Neural cell (in vitro differentiated cells): ENCODE measurements at regions not wholly inside any gene's neighbourhood (a gene's known extent, or its start where the extent isn't known, plus 50 kb on each side); places are given as distances from the start of the nearest gene placed in this dataset.

Experiments
- H2AFZ ChIP-seq: fragments of 200-600, 300-800 bp; sonication (generic), shearing (Covaris generic); 2 replicates; pipeline ENCODE4 v1.6.0; 2014; ENCODE audit warnings: low read depth, mild to moderate bottlenecking, antibody characterized with exemption, low read length, moderate library complexity
- H3F3A ChIP-seq: fragments of 200-600 bp; shearing (Covaris generic); 2 replicates; pipeline ENCODE4 v1.6.1; 2016; ENCODE audit warnings: mild to moderate bottlenecking, moderate library complexity, mixed read lengths, antibody characterized with exemption, low read length; ENCODE audit not compliant: insufficient read depth, poor library complexity, severe bottlenecking
- H3K27ac ChIP-seq: fragments of 200-600, 300-800 bp; sonication (generic), shearing (Covaris generic); 2 replicates; pipeline ENCODE4 v1.5.1; 2014; ENCODE audit warnings: mild to moderate bottlenecking, low read length, moderate library complexity
- H3K27me3 ChIP-seq: fragments of 300-800, 200-600 bp; sonication (generic), shearing (Covaris generic); 2 replicates; pipeline ENCODE4 v1.6.0; 2014; ENCODE audit warnings: mild to moderate bottlenecking, low read depth, low read length, moderate library complexity; ENCODE audit not compliant: insufficient read depth
- H3K36me3 ChIP-seq: fragments of 300-800, 200-600 bp; sonication (generic), shearing (Covaris generic); 2 replicates; pipeline ENCODE4 v1.5.1; 2014; ENCODE audit warnings: mild to moderate bottlenecking, antibody characterized with exemption, low read length, moderate library complexity; ENCODE audit not compliant: insufficient read depth
- H3K4me2 ChIP-seq: fragments of 300-800, 200-600 bp; sonication (generic), shearing (Covaris generic); 2 replicates; pipeline ENCODE4 v1.6.0; 2014; ENCODE audit warnings: mild to moderate bottlenecking, low read length
- H3K4me3 ChIP-seq: fragments of 300-800, 200-600 bp; sonication (generic), shearing (Covaris generic); 2 replicates; pipeline ENCODE4 v1.5.1; 2014; ENCODE audit warnings: mild to moderate bottlenecking, low read length, moderate library complexity
- H3K79me2 ChIP-seq: fragments of 200-600 bp; shearing (Covaris generic); replicated peaks from 2 replicates; pipeline ENCODE4 v1.6.0; 2014; ENCODE audit warnings: mild to moderate bottlenecking, low read length, moderate library complexity; ENCODE audit not compliant: insufficient read depth
- H3K9ac ChIP-seq: fragments of 300-800, 200-600 bp; sonication (generic), shearing (Covaris generic); 2 replicates; pipeline ENCODE4 v1.6.1; 2016; ENCODE audit warnings: mild to moderate bottlenecking, low read length, mixed read lengths
- H3K9me2 ChIP-seq: fragments of 200-600 bp; shearing (Covaris generic); 2 replicates; pipeline ENCODE4 v1.6.1; 2016; ENCODE audit warnings: mild to moderate bottlenecking, low read length, mixed read lengths; ENCODE audit not compliant: insufficient read depth
- H3K9me3 ChIP-seq: fragments of 200-600, 300-800 bp; sonication (generic), shearing (Covaris generic); 2 replicates; pipeline ENCODE4 v1.6.1; 2016; ENCODE audit warnings: mild to moderate bottlenecking, mixed run types, low read length, moderate library complexity, mixed read lengths
- H4K20me1 ChIP-seq: fragments of 200-600 bp; shearing (Covaris generic); 2 replicates; pipeline ENCODE4 v1.6.1; 2016; ENCODE audit warnings: mild to moderate bottlenecking, mixed run types; ENCODE audit not compliant: insufficient read depth
- EP300 ChIP-seq: fragments of 450-650 bp; conservative IDR thresholded peaks from 2 replicates; pipeline ENCODE4 v1.6.1; 2014; ENCODE audit warnings: antibody characterized with exemption, mild to moderate bottlenecking, moderate library complexity; ENCODE audit not compliant: poor library complexity, severe bottlenecking
- EZH2 ChIP-seq: fragments of 200-600, 300-800 bp; shearing (Covaris generic), sonication (generic); IDR thresholded peaks from 2 replicates; pipeline ENCODE4 v1.6.1; 2014; ENCODE audit warnings: antibody characterized with exemption, low read length, borderline replicate concordance, mild to moderate bottlenecking; ENCODE audit not compliant: insufficient read depth, poor library complexity, severe bottlenecking
- MXI1 ChIP-seq: fragments of 450-650 bp; conservative IDR thresholded peaks from 2 replicates; pipeline ENCODE4 v1.6.1; 2014; ENCODE audit warnings: antibody characterized with exemption, mild to moderate bottlenecking; ENCODE audit not compliant: poor library complexity, severe bottlenecking
- POLR2AphosphoS5 ChIP-seq: IDR thresholded peaks from 2 replicates; pipeline ENCODE4 v1.6.1; 2012
- RAD21 ChIP-seq: fragments of 450-650 bp; conservative IDR thresholded peaks from 2 replicates; pipeline ENCODE4 v1.6.1; 2014; ENCODE audit warnings: antibody characterized with exemption, mild to moderate bottlenecking, moderate library complexity
- SMC3 ChIP-seq: fragments of 450-650 bp; conservative IDR thresholded peaks from 2 replicates; pipeline ENCODE4 v1.6.1; 2014; ENCODE audit warnings: antibody characterized with exemption, mild to moderate bottlenecking, moderate library complexity; ENCODE audit not compliant: poor library complexity
- TAF1 ChIP-seq: IDR thresholded peaks from 2 replicates; pipeline ENCODE4 v1.6.1; 2012; ENCODE audit warnings: low read depth
- TF ChIP-seq, protein P1 (sequence below): IDR thresholded peaks from 2 replicates; pipeline ENCODE4 v1.6.1; 2012; ENCODE audit warnings: borderline replicate concordance
- TF ChIP-seq, protein P2 (sequence below): fragments of 450-650 bp; IDR thresholded peaks from 2 replicates; pipeline ENCODE4 v1.5.1; 2014; ENCODE audit warnings: antibody characterized with exemption, mild to moderate bottlenecking, moderate library complexity; ENCODE audit not compliant: poor library complexity, severe bottlenecking

DNA sequence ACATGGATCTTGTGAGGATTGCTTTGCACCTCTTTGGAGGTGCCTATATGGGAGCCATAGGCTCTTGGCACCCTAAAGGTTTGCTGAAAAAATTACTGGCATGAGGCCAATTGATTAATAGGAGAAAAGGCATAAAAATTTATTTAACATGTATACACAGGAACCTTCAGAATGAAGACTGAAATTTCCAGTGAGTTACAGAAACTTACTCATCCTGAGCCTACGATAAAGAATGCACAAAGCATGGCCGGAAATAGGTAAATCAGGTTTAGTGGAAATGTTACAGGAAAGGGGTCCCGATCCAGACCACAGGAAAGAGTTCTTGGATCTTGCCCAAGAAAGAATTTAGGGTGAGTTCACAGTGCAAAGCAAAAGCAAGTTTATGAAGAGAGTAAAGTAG, 625.3 kb downstream of the MMUT start:
- Histone ChIP-seq H4K20me1 (no peaks in the 10 kb centered on the region), H3K4me2 (no peak overlapping the region), H3F3A (no peaks in the 10 kb centered on the region), H3K27me3 (no peaks in the 10 kb centered on the region), H2AFZ (no peak overlapping the region), H3K9ac (no peak overlapping the region), H3K9me2 (no peaks in the 10 kb centered on the region), H3K36me3 (no peaks in the 10 kb centered on the region), H3K9me3 (peaks cover 9% of the 10 kb centered on the region), H3K4me3 (no peak overlapping the region), H3K27ac (no peak overlapping the region), H3K79me2 (no peaks in the 10 kb centered on the region)
- TF ChIP-seq, protein P1, sequence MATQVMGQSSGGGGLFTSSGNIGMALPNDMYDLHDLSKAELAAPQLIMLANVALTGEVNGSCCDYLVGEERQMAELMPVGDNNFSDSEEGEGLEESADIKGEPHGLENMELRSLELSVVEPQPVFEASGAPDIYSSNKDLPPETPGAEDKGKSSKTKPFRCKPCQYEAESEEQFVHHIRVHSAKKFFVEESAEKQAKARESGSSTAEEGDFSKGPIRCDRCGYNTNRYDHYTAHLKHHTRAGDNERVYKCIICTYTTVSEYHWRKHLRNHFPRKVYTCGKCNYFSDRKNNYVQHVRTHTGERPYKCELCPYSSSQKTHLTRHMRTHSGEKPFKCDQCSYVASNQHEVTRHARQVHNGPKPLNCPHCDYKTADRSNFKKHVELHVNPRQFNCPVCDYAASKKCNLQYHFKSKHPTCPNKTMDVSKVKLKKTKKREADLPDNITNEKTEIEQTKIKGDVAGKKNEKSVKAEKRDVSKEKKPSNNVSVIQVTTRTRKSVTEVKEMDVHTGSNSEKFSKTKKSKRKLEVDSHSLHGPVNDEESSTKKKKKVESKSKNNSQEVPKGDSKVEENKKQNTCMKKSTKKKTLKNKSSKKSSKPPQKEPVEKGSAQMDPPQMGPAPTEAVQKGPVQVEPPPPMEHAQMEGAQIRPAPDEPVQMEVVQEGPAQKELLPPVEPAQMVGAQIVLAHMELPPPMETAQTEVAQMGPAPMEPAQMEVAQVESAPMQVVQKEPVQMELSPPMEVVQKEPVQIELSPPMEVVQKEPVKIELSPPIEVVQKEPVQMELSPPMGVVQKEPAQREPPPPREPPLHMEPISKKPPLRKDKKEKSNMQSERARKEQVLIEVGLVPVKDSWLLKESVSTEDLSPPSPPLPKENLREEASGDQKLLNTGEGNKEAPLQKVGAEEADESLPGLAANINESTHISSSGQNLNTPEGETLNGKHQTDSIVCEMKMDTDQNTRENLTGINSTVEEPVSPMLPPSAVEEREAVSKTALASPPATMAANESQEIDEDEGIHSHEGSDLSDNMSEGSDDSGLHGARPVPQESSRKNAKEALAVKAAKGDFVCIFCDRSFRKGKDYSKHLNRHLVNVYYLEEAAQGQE, result no peak
- TF ChIP-seq SMC3 (no peak), EZH2 (no peak), MXI1 (no peak), EP300 (no peak), TAF1 (no peak), POLR2AphosphoS5 (no peak), RAD21 (no peak)
- TF ChIP-seq, protein P2, sequence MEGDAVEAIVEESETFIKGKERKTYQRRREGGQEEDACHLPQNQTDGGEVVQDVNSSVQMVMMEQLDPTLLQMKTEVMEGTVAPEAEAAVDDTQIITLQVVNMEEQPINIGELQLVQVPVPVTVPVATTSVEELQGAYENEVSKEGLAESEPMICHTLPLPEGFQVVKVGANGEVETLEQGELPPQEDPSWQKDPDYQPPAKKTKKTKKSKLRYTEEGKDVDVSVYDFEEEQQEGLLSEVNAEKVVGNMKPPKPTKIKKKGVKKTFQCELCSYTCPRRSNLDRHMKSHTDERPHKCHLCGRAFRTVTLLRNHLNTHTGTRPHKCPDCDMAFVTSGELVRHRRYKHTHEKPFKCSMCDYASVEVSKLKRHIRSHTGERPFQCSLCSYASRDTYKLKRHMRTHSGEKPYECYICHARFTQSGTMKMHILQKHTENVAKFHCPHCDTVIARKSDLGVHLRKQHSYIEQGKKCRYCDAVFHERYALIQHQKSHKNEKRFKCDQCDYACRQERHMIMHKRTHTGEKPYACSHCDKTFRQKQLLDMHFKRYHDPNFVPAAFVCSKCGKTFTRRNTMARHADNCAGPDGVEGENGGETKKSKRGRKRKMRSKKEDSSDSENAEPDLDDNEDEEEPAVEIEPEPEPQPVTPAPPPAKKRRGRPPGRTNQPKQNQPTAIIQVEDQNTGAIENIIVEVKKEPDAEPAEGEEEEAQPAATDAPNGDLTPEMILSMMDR, result no peak

DNA sequence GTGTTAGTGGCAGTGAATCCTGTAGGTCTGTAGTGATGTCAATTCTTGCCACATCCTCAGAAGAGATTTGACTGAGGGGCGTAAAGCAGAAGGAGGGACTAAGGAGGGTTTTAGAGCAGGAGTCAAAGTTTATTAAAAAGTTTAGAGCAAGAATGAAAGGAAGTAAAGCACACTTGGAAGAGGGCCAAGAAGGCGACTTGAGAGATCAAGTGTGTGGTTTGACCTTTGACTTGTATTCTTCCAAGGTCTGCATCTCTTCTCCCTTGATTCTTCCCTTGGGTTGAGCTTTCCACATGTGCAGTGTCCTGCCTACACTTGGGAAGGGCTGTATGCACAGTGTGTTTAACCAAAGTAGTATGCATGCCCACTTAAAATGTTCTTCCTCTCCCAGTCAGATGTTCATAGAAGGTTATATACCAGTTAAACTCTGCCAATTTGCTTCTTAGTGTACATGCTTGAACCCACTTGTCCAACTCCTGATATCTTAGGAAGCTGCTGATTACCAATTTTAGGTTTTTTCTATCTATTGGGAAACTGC, 627.6 kb downstream of the MMUT start:
- no peaks in the 10 kb centered on the region for H3K79me2 ChIP-seq
- no peak overlapping the region for H3K4me3 ChIP-seq
- no peaks in the 10 kb centered on the region for H3K9me3 ChIP-seq
- no peak overlapping the region for H3K4me2 ChIP-seq
- no peak overlapping the region for H2AFZ ChIP-seq
- TF ChIP-seq, protein P1, result no peak
- TF ChIP-seq RAD21 (no peak), MXI1 (no peak), POLR2AphosphoS5 (no peak), SMC3 (no peak), EZH2 (no peak), EP300 (no peak), TAF1 (no peak)
- TF ChIP-seq, protein P2, result no peak
- no peaks in the 10 kb centered on the region for H3K36me3 ChIP-seq
- H4K20me1 ChIP-seq, result no peaks in the 10 kb centered on the region
- H3K9me2 ChIP-seq, result no peaks in the 10 kb centered on the region
- H3F3A ChIP-seq, result no peaks in the 10 kb centered on the region
- H3K27ac ChIP-seq, result no peak overlapping the region
- no peaks in the 10 kb centered on the region for H3K27me3 ChIP-seq
- H3K9ac ChIP-seq, result no peak overlapping the region
